ENCODE measurements at regions not wholly inside any gene's neighbourhood (a gene's known extent, or its start where the extent isn't known, plus 50 kb on each side); places are given as distances from the start of the nearest gene placed in this dataset.

GRCh38 chr3:13160619-13161018 lies 87.4 kb upstream of the IQSEC1 start:
- Histone ChIP-seq H3K4me2 (ENCODE audit: low read depth, low read length, poor library complexity, severe bottlenecking) (no peak overlapping the region), H3K27ac (ENCODE audit: low read depth, low read length) (no peak overlapping the region)
- TF ChIP-seq EZH2phosphoT487 (conservative IDR thresholded peaks at IDR 0.05; ENCODE audit: low read length) = no peak
- TF ChIP-seq CTCF (IDR thresholded peaks at IDR 0.05; ENCODE audit: insufficient read depth, low read length, poor library complexity, severe bottlenecking) = no peak

GRCh38 chr3:13159890-13160289 lies 86.7 kb upstream of the IQSEC1 start:
- no peaks in the 10 kb centered on the region for H3K79me2 ChIP-seq (ENCODE audit: insufficient read depth, low read length)

More at GRCh38 chr3:13160619-13161018, 87.4 kb upstream of the IQSEC1 start:
- no peak overlapping the region for H2AFZ ChIP-seq (ENCODE audit: low read depth, low read length, severe bottlenecking)
- H3K9me2 ChIP-seq (replicated peaks; ENCODE audit: insufficient read depth, low read length) = no peaks in the 10 kb centered on the region
- H4K20me1 ChIP-seq (ENCODE audit: low read depth, low read length) = no peaks in the 10 kb centered on the region
- H3K4me3 ChIP-seq (ENCODE audit: insufficient read depth, low read length, poor library complexity, severe bottlenecking) = no peak overlapping the region
- H3K79me2 ChIP-seq (ENCODE audit: insufficient read depth, low read length) = no peaks in the 10 kb centered on the region
- no peaks in the 10 kb centered on the region for H3K27me3 ChIP-seq (ENCODE audit: low read length)
- H3K9me3 ChIP-seq (ENCODE audit: insufficient read depth, low read length) = 0 out of 2 replicates have a peak, but pooled peaks cover 1% of the 10 kb centered on the region
- no peaks in the 10 kb centered on the region for H3F3A ChIP-seq (ENCODE audit: insufficient read depth)
- no peaks in the 10 kb centered on the region for H3K36me3 ChIP-seq (ENCODE audit: low read length)
- H3K9ac ChIP-seq (ENCODE audit: low read length) = no peak overlapping the region

GRCh38 chr3:13158871-13159270 lies 85.6 kb upstream of the IQSEC1 start:
- H3K36me3 ChIP-seq (ENCODE audit: low read length) = no peaks in the 10 kb centered on the region

More at GRCh38 chr3:13159890-13160289, 86.7 kb upstream of the IQSEC1 start:
- no peak overlapping the region for H3K9ac ChIP-seq (ENCODE audit: low read length)
- no peaks in the 10 kb centered on the region for H4K20me1 ChIP-seq (ENCODE audit: low read depth, low read length)
- no peaks in the 10 kb centered on the region for H3K27me3 ChIP-seq (ENCODE audit: low read length)
- H3K36me3 ChIP-seq (ENCODE audit: low read length) = no peaks in the 10 kb centered on the region
- H3K4me2 ChIP-seq (ENCODE audit: low read depth, low read length, poor library complexity, severe bottlenecking) = no peak overlapping the region
- no peaks in the 10 kb centered on the region for H3F3A ChIP-seq (ENCODE audit: insufficient read depth)
- H2AFZ ChIP-seq (ENCODE audit: low read depth, low read length, severe bottlenecking) = no peak overlapping the region
- H3K27ac ChIP-seq (ENCODE audit: low read depth, low read length) = no peak overlapping the region
- H3K4me3 ChIP-seq (ENCODE audit: insufficient read depth, low read length, poor library complexity, severe bottlenecking) = no peak overlapping the region
- 0 out of 2 replicates have a peak, but pooled peaks cover 5% of the 10 kb centered on the region for H3K9me3 ChIP-seq (ENCODE audit: insufficient read depth, low read length)
- no peak for TF ChIP-seq EZH2phosphoT487 (conservative IDR thresholded peaks at IDR 0.05; ENCODE audit: low read length)
- TF ChIP-seq CTCF (IDR thresholded peaks at IDR 0.05; ENCODE audit: insufficient read depth, low read length, poor library complexity, severe bottlenecking) = no peak
- no peaks in the 10 kb centered on the region for H3K9me2 ChIP-seq (replicated peaks; ENCODE audit: insufficient read depth, low read length)

More at GRCh38 chr3:13158871-13159270, 85.6 kb upstream of the IQSEC1 start:
- TF ChIP-seq CTCF (IDR thresholded peaks at IDR 0.05; ENCODE audit: insufficient read depth, low read length, poor library complexity, severe bottlenecking) = no peak
- TF ChIP-seq EZH2phosphoT487 (conservative IDR thresholded peaks at IDR 0.05; ENCODE audit: low read length) = no peak
- Histone ChIP-seq H4K20me1 (ENCODE audit: low read depth, low read length) (no peaks in the 10 kb centered on the region), H3K27ac (ENCODE audit: low read depth, low read length) (no peak overlapping the region), H3K4me3 (ENCODE audit: insufficient read depth, low read length, poor library complexity, severe bottlenecking) (no peak overlapping the region), H3K27me3 (ENCODE audit: low read length) (no peaks in the 10 kb centered on the region), H3K9ac (ENCODE audit: low read length) (no peak overlapping the region), H2AFZ (ENCODE audit: low read depth, low read length, severe bottlenecking) (no peak overlapping the region), H3K9me2 (replicated peaks; ENCODE audit: insufficient read depth, low read length) (no peaks in the 10 kb centered on the region), H3K79me2 (ENCODE audit: insufficient read depth, low read length) (no peaks in the 10 kb centered on the region), H3K4me2 (ENCODE audit: low read depth, low read length, poor library complexity, severe bottlenecking) (no peak overlapping the region), H3K9me3 (ENCODE audit: insufficient read depth, low read length) (0 out of 2 replicates have a peak, but pooled peaks cover 5% of the 10 kb centered on the region), H3F3A (ENCODE audit: insufficient read depth) (no peaks in the 10 kb centered on the region)

Measured in SU-DHL-6 (cell line).